ENCODE measurements at regions not wholly inside any gene's neighbourhood (a gene's known extent, or its start where the extent isn't known, plus 50 kb on each side); places are given as distances from the start of the nearest gene placed in this dataset.

- intact Hi-C loops (cut with DNase I) = no loop called here
- no peaks in the 10 kb centered on the region for H3K9me3 ChIP-seq
- peaks cover 0 to 3% (median 0%) of the 10 kb centered on the region in 3 donors for H3K27me3 ChIP-seq (ENCODE audit: insufficient read depth in 3 of 3, low read length in 2 of 3)
- WGBS, 3 donors = 75 to 84% (median 80%) methylated on average over 4 of the region's 4 CpGs
- TF ChIP-seq CTCF (IDR thresholded peaks at IDR 0.05) = no peak
- no peak overlapping the region for H3K4me3 ChIP-seq
- no peaks in the 10 kb centered on the region for H3K4me1 ChIP-seq
- DNase-seq = no peak
- no peak overlapping the region for H3K27ac ChIP-seq
- no peak for ATAC-seq
- H3K36me3 ChIP-seq (ENCODE audit: insufficient read depth in 1 of 2, low read depth in 1 of 2) = no peaks in the 10 kb centered on the region
Observed at GRCh38 chr18:47510831-47511230, 259.4 kb upstream of the SKOR2 start.

- no peak for ATAC-seq
- Histone ChIP-seq H3K4me1 (no peaks in the 10 kb centered on the region), H3K36me3 (ENCODE audit: insufficient read depth in 1 of 2, low read depth in 1 of 2) (no peaks in the 10 kb centered on the region), H3K27ac (no peak overlapping the region), H3K4me3 (no peak overlapping the region), H3K27me3 (ENCODE audit: insufficient read depth in 3 of 3, low read length in 2 of 3) (no peaks in the 10 kb centered on the region), H3K9me3 (no peaks in the 10 kb centered on the region)
- no peak for TF ChIP-seq CTCF (IDR thresholded peaks at IDR 0.05)
- no peak for DNase-seq
- WGBS, 3 donors = 67 to 74% (median 72%) methylated on average over 3 of the region's 3 CpGs
- intact Hi-C loops (cut with DNase I) = no loop called here
Observed at GRCh38 chr18:47507651-47508050, 256.2 kb upstream of the SKOR2 start.

- no peak for TF ChIP-seq CTCF (IDR thresholded peaks at IDR 0.05)
- no peaks in the 10 kb centered on the region for H3K36me3 ChIP-seq (ENCODE audit: insufficient read depth in 1 of 2, low read depth in 1 of 2)
- no peaks in the 10 kb centered on the region for H3K9me3 ChIP-seq
- no peak for ATAC-seq
- DNase-seq = no peak
- H3K27ac ChIP-seq = no peak overlapping the region
- no peak overlapping the region for H3K4me3 ChIP-seq
- WGBS, 3 donors = 12 to 28% (median 27%) methylated on average over 7 of the region's 7 CpGs
- H3K4me1 ChIP-seq = no peaks in the 10 kb centered on the region
- intact Hi-C loops (cut with DNase I) = no loop called here
- no peaks in the 10 kb centered on the region for H3K27me3 ChIP-seq (ENCODE audit: insufficient read depth in 3 of 3, low read length in 2 of 3)
Observed at GRCh38 chr18:47506897-47507296, 255.4 kb upstream of the SKOR2 start.

- Histone ChIP-seq H3K9me3 (no peaks in the 10 kb centered on the region), H3K27me3 (ENCODE audit: insufficient read depth in 3 of 3, low read length in 2 of 3) (peaks cover 0 to 8% (median 1%) of the 10 kb centered on the region in 3 donors), H3K36me3 (ENCODE audit: insufficient read depth in 1 of 2, low read depth in 1 of 2) (no peaks in the 10 kb centered on the region), H3K27ac (no peak overlapping the region), H3K4me1 (no peaks in the 10 kb centered on the region), H3K4me3 (no peak overlapping the region)
- 38 to 58% (median 55%) methylated on average over 6 of the region's 6 CpGs for whole genome bisulfite sequencing, 3 donors
- ATAC-seq = no peak
- intact Hi-C loops (cut with DNase I) = no loop called here
- no peak for TF ChIP-seq CTCF (IDR thresholded peaks at IDR 0.05)
- DNase-seq = no peak
Observed at GRCh38 chr18:47501946-47502345, 250.5 kb upstream of the SKOR2 start.

- H3K4me1 ChIP-seq = no peaks in the 10 kb centered on the region
- intact Hi-C loops (cut with DNase I) = no loop called here
- H3K27me3 ChIP-seq (ENCODE audit: insufficient read depth in 3 of 3, low read length in 2 of 3) = peaks cover 0 to 8% (median 1%) of the 10 kb centered on the region in 3 donors
- H3K4me3 ChIP-seq = no peak overlapping the region
- 50 to 72% (median 64%) methylated on average over 2 of the region's 2 CpGs for WGBS, 3 donors
- H3K36me3 ChIP-seq (ENCODE audit: insufficient read depth in 1 of 2, low read depth in 1 of 2) = no peaks in the 10 kb centered on the region
- ATAC-seq (no peak), DNase-seq (no peak)
- no peak for TF ChIP-seq CTCF (IDR thresholded peaks at IDR 0.05)
- no peak overlapping the region for H3K27ac ChIP-seq
- H3K9me3 ChIP-seq = no peaks in the 10 kb centered on the region
Observed at GRCh38 chr18:47500930-47501329, 249.5 kb upstream of the SKOR2 start.

Data from psoas muscle (tissue), 7 donors.